KOPT-K1 (cell line): ENCODE measurements at regions not wholly inside any gene's neighbourhood (a gene's known extent, or its start where the extent isn't known, plus 50 kb on each side); places are given as distances from the start of the nearest gene placed in this dataset.
"Not testable (repeated sequence)": the region's sequence is repeated elsewhere in the genome, so short reads cannot be mapped to it uniquely, and the experiment has no call there.

Experiments used
- H3K27ac ChIP-seq: fragments of 200-600 bp; sonication (generic); 2 replicates; pipeline ENCODE4 v1.5.1; 2016; ENCODE audit warnings: antibody characterized with exemption, mild to moderate bottlenecking, low read depth, low read length; ENCODE audit not compliant: poor library complexity, severe bottlenecking
- H3K36me3 ChIP-seq: fragments of 200-600 bp; sonication (generic); 2 replicates; pipeline ENCODE4 v1.5.1; 2017; ENCODE audit warnings: antibody characterized with exemption, mild to moderate bottlenecking, low read length, moderate library complexity; ENCODE audit not compliant: insufficient read depth
- H3K9me3 ChIP-seq: fragments of 200-600 bp; sonication (generic); 2 replicates; pipeline ENCODE4 v1.5.1; 2017; ENCODE audit warnings: antibody characterized with exemption, low read length, mild to moderate bottlenecking; ENCODE audit not compliant: insufficient read depth, poor library complexity, severe bottlenecking

DNA sequence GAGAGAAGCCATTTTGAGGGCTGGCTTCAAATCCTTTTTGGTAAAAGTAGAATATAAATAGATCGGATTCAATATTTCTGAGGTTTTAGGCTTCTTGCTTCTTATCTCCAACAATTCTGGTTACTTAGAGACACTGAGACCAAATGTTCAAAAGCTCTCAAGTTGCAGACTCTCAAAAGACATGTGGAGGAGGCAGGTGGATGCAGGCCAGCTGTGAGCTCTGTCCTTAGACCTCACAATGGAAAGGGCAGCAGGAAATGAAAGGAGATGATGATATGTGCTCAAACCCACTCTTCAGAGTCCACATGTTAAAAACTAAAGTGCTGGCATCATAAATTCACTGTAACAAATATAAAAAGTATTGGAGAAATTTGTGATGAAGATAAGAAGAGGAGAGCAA is 424.9 kb upstream of the ALCAM start:
- Histone ChIP-seq H3K36me3 (no peaks in the 10 kb centered on the region), H3K27ac (no peak overlapping the region), H3K9me3 (no peaks in the 10 kb centered on the region)

DNA sequence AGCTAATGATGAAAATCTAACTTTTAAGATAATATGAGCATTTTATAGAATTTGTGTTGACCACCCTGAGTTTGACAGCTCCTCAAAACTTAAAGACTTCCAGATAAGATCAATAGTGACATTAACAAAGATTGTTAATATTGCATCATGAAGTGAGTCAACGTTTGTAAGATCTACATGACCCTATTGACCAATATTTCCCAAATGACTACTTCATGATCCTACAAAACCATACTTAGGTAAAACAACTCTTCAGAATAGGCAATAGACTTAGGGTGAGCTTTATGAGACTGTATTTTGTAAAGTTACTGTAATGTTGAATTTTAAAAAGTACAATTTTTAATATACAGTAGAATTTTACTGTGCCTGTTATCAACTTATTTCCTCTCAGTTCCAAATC is 422.7 kb upstream of the ALCAM start:
- no peak overlapping the region for H3K27ac ChIP-seq
- H3K36me3 ChIP-seq, result no peaks in the 10 kb centered on the region
- no peaks in the 10 kb centered on the region for H3K9me3 ChIP-seq

DNA sequence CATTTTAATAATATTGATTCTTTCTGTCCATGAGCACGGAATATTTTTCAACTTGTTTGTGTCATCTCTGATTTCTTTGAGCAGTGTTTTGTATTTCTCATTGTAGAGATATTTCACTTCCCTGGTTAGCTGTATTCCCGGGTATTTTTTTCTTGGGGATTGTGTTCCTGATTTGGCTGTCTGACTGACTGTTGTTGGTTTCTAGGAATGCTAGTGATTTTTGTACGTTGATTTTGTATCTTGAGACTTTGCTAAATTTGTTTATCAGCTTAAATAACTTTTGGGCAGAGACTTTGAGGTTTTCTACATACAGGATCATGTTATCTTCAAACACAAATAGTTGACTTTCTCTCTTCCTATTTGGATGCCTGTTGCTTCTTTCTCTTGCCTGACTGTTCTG is 418.8 kb upstream of the ALCAM start:
- Histone ChIP-seq H3K9me3 (no peaks in the 10 kb centered on the region), H3K36me3 (no peaks in the 10 kb centered on the region), H3K27ac (no peak overlapping the region)

DNA sequence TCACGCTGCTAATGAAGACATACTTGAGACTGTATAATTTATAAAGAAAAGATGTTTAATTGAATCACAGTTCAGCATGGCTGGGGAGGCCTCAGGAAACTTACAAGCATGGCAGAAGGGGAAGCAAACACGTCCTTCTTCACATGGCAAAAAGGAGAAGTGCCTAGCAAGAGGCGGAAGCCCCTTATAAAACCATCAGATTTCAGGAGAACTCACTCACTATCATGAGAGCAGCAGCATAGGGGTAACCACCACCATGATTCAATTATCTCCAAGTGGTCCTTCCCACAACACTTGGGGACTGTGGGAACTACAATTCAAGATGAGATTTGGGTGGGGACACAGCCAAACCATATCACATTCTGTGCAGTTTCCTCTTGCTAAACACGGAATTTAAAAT is 416.9 kb upstream of the ALCAM start:
- H3K36me3 ChIP-seq, H3K9me3 ChIP-seq, H3K27ac ChIP-seq: not testable (repeated sequence)

DNA sequence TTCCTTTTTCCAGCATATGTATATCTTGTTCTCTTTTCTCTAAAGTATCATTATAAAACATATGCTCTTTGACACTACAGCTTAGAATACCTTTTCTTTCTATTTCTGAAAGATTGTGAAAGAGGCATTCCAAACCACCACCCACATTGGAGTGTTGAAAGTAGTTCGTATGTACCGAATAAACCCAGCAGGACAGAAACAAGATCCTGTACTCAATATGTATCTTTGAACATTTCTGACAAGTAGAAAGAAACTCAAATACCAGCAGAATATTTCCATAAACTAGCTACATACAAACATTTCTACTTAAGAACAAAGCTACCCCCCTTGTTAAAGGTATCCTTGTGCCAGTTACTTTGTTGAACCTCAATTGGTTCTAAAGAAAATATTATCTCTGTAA is 415.3 kb upstream of the ALCAM start:
- H3K27ac ChIP-seq, result no peak overlapping the region
- H3K9me3 ChIP-seq, result no peaks in the 10 kb centered on the region
- no peaks in the 10 kb centered on the region for H3K36me3 ChIP-seq

DNA sequence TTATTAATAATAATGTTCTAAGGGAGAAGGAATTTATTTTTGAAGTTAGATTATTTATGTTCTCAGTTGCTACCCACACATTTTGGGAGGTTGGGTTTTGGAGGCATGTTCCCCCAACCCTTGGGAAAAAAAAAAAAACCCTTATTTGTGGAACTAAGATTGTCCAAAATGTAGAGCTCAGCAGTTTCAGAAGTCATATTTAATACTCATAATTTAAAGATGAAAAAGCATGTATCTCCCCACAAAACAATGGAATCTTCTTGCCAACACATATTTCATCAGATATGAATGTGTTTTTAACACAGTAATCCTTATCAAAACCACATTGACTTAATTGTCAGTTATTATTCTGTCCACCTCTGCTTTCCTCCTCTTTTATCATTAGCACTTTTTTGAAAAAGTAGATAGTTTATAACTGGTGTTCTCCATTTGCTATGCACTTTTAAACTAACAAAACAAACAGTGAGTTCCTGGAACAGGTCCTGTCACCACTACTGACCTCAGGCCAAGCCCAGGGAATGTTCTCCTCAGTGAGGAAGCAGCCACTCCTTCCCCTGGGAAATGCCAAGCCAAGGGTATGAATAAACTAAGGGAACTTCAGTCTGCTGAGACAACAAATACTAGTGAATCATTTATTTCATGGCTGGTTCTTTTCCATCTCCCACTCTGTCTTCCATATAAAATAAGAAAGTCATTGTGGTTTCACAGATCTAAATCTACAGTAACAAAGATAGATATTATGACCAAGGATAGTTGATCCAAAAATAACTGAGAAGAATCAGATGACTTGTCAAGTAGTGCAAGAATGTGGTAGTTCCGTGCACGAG is 414.4 kb upstream of the ALCAM start:
- Histone ChIP-seq H3K9me3 (no peaks in the 10 kb centered on the region), H3K36me3 (no peaks in the 10 kb centered on the region), H3K27ac (no peak overlapping the region)

DNA sequence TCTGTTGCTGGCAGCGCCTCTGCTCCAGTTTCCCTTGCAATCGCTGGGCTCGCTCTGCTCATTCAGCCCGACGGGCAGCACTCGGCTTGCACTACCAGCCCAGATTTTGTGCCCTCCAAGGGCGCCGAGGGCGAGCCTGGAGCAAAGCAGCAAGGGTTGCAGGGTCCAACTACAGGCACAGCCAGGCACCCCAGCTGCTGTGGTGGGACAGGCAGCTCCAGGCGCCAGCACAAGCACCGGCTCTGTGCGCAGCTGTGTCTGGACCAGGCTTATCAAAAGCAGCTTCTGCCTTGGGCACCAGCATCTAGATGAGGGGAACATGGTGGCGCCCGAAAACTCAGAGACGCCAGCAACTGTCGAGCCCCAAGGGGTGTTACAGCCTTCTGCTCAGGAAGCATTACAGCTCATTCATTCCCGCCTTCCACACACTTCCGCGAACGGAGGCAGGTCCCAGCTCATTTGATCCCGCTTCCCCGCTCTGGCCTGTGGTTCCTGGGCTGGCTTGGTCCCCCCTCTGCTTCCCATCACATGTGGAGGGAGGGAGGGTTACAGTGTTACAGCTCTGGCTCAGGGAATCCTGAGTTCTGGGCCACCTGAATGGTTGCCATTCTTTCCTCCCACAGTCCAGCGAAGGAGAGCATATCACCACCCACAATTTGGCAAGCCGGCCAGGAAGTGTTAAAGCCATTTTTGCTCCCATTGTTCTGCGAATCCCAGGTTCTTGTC is 409.9 kb upstream of the ALCAM start:
- Histone ChIP-seq H3K27ac (no peak overlapping the region), H3K36me3 (no peaks in the 10 kb centered on the region), H3K9me3 (no peaks in the 10 kb centered on the region)

DNA sequence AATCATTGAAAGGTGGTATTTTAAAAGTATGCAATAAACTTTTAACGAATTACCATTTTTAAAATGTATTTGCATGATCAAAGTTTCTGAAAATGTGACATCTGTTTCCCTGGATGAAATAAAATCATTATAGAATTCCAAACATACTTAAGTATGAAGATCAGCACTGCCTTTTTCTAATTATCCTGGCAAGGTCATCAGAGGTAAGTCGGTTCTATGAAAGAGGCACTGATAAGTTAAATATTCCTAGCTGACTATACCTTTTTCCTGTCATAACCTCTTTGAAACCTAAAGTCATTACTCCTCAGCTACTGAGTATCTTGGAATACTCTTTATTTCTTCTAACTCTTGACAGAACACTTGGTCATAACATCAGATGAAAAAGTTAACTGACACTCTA is 406.1 kb upstream of the ALCAM start:
- H3K9me3 ChIP-seq, result no peaks in the 10 kb centered on the region
- H3K36me3 ChIP-seq, result no peaks in the 10 kb centered on the region
- no peak overlapping the region for H3K27ac ChIP-seq

DNA sequence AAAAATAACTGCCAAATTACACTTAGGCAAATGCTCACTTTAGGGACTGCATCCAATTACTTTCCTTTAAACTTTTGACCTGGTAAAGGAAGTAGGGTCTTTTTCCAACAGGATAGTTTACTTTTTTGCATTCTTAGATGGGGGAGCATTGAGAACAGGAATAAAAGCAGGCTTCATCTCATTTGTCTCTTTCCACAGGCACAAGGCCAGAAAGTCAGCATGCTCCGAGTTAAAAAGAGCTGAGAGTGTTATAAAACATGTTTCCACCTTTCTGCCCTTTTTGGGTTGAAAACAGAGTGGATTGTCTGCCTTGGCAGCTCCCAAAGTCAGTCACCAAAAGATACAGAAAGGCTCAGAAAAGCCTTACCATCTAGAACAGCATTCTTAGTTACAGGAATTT is 404.9 kb upstream of the ALCAM start:
- Histone ChIP-seq H3K9me3 (no peaks in the 10 kb centered on the region), H3K27ac (no peak overlapping the region), H3K36me3 (no peaks in the 10 kb centered on the region)

DNA sequence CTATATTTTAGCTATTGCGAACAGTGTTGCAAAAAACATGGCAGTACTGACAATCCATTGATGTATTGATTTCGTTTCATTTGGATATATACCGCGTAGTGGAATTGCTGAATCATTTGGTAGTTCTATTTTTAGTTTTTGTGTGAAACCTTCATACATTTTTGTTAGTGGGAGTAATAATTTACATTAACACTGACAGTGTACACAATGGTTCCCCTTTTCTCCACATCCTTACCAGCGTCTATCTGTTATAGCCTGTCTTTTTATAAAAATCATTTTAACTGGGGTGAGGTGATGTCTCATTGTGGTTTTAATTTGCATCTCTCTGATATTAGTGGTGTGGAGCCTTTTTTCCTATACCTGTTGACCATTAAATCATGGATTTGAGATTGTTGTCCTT is 392.4 kb upstream of the ALCAM start:
- no peaks in the 10 kb centered on the region for H3K36me3 ChIP-seq
- no peaks in the 10 kb centered on the region for H3K9me3 ChIP-seq

DNA sequence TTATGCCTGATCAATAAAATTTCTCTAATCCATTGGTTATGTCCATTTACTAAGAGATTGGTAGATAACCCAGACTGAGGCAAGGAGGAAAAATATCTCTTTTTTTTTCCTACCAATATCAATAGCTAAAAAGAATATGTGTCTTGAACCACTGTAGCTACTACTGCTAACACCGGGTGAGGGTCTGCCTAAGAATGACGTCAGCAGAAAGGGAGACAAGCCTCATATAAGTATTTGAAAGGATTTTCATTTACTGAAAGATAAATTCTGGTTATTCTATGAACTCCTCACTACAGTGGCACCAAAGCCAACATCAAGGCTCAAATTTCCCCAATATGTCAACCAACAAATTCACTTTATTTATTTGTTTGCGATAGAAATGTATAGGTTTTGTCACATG is 389.0 kb upstream of the ALCAM start:
- Histone ChIP-seq H3K27ac (no peak overlapping the region), H3K9me3 (no peaks in the 10 kb centered on the region), H3K36me3 (no peaks in the 10 kb centered on the region)

More for the DNA sequence above, 392.4 kb upstream of the ALCAM start:
- no peak overlapping the region for H3K27ac ChIP-seq

DNA sequence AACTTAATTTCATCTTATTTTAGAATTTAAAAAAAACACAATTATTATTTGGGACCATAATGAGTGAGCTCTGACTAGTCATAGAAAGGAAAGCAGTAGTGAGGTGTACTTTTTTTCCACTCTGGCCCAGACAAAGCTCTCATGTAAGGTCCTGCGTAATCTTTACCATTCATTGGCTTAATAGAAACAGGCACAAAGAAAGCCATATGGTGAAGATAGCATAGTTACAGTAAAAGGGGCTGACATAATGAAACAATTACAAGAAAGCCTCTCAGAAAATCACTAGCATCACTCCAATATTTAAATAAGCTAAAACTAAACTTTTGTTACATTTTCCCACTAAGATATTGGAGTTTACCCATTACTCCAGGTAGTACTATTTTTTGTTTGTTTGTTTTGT is 384.6 kb upstream of the ALCAM start:
- H3K27ac ChIP-seq, result no peak overlapping the region
- H3K9me3 ChIP-seq, result no peaks in the 10 kb centered on the region

DNA sequence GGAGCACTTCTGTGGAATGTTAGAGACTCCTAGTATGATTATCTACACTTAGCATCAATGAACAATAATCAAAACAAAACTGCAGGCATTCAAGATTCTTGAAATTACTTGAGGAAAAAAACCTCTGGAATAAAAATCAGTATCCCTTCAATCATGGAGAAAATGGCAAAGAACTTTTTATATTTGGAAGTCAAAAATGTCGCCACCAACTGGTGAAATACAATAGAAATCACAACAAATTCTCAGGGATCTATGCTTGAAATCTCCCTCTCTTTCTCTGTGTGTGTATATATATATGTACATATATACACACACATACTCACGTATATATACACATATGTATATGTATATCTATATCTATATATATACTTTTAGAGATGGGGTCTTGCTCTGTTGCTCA is 378.9 kb upstream of the ALCAM start:
- no peak overlapping the region for H3K27ac ChIP-seq
- no peaks in the 10 kb centered on the region for H3K36me3 ChIP-seq
- no peaks in the 10 kb centered on the region for H3K9me3 ChIP-seq

More for the DNA sequence above, 384.6 kb upstream of the ALCAM start:
- H3K36me3 ChIP-seq, result no peaks in the 10 kb centered on the region

DNA sequence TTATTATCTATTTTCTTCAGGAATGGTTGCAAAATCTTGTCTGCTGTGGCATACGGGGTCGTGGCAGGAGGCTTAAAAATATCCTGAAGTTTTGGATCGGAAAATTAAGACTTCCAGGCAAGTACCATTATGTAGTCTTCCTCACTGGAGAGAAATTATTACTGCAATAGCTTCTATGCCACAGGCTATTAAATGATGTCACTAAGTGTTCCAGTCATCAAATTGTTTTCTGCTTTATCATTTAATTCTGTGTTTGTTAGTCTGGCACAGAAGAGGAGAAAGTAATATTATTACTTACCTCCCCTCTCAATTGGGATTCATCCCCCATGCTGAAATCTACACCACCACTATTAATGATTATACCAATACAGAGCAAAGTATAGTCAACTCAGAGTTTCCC is 378.2 kb upstream of the ALCAM start:
- no peaks in the 10 kb centered on the region for H3K9me3 ChIP-seq
- no peak overlapping the region for H3K27ac ChIP-seq
- H3K36me3 ChIP-seq, result no peaks in the 10 kb centered on the region

DNA sequence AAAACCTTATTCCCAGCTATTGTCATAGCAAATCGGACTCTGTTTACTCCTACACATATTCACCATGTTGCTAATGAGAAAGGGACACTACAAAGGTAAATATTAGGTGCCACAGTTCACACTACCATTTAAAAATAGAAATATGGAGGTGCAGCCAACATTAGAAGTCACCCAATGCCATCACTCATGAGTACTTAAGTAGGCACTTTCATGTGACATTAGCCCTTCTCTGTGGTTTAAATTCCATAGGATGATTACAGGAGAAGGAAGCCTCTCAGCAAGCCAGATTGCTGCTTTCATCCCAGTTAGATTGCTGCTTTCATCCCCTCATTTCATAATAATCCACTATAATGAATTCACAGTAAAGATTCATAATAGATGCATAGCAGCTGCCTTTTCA is 376.8 kb upstream of the ALCAM start:
- no peak overlapping the region for H3K27ac ChIP-seq
- H3K9me3 ChIP-seq, result no peaks in the 10 kb centered on the region
- no peaks in the 10 kb centered on the region for H3K36me3 ChIP-seq

DNA sequence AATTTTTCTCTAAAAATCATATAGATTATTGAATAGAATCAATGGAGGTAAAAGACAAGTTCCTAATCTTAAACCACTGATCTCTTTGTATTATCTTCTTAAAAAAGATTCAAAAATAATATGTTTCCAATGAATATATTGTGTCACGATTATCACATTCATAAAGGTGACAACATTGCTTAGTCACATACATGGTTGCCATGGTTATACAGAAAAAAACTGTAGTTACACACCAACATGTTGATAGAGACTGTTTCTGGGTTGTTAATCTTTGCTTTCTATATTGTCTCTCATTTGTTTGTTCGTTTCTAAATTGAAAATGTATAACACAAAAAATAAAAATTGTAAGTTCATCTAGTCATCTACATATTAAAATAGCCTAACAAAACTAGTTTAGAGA is 376.0 kb upstream of the ALCAM start:
- Histone ChIP-seq H3K9me3 (no peaks in the 10 kb centered on the region), H3K27ac (no peak overlapping the region)

More for the DNA sequence above, 376.0 kb upstream of the ALCAM start:
- no peaks in the 10 kb centered on the region for H3K36me3 ChIP-seq
